ENCODE measurements at regions not wholly inside any gene's neighbourhood (a gene's known extent, or its start where the extent isn't known, plus 50 kb on each side); places are given as distances from the start of the nearest gene placed in this dataset.

DNA sequence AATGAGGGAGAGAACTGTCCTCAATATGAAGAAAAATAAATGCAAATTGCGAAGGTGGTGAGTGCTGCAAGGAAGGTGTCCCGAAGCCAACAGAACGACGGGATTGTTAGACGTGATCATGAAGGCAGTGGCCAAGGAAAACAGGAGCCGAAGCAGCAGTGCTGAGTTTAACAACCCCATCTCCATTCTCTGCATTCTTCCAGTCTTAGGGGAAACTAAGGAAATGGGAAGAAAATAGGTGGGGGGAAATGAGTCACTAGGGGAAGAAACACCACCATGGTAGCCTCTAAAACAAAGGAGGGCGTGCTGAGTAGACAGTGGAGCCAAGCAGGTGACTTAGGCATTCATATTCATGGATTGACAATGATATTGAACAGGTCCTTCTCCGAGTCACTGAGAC, 192.2 kb upstream of the AKR1E2 start (continued):
- TF ChIP-seq, protein P1, sequence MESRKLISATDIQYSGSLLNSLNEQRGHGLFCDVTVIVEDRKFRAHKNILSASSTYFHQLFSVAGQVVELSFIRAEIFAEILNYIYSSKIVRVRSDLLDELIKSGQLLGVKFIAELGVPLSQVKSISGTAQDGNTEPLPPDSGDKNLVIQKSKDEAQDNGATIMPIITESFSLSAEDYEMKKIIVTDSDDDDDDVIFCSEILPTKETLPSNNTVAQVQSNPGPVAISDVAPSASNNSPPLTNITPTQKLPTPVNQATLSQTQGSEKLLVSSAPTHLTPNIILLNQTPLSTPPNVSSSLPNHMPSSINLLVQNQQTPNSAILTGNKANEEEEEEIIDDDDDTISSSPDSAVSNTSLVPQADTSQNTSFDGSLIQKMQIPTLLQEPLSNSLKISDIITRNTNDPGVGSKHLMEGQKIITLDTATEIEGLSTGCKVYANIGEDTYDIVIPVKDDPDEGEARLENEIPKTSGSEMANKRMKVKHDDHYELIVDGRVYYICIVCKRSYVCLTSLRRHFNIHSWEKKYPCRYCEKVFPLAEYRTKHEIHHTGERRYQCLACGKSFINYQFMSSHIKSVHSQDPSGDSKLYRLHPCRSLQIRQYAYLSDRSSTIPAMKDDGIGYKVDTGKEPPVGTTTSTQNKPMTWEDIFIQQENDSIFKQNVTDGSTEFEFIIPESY (IDR thresholded peaks at IDR 0.05) = no peak
- TF ChIP-seq GABPA (IDR thresholded peaks at IDR 0.05 in 1 of 2, conservative IDR thresholded peaks at IDR 0.05 in 1 of 2) (no peak), FOXA2 (IDR thresholded peaks at IDR 0.05) (no peak), NR2F2 (IDR thresholded peaks at IDR 0.05) (no peak), HNF4G (IDR thresholded peaks at IDR 0.05) (no peak), JUND (IDR thresholded peaks at IDR 0.05) (no peak)
- TF ChIP-seq, protein P2, sequence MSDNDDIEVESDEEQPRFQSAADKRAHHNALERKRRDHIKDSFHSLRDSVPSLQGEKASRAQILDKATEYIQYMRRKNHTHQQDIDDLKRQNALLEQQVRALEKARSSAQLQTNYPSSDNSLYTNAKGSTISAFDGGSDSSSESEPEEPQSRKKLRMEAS (IDR thresholded peaks at IDR 0.05) = no peak

DNA sequence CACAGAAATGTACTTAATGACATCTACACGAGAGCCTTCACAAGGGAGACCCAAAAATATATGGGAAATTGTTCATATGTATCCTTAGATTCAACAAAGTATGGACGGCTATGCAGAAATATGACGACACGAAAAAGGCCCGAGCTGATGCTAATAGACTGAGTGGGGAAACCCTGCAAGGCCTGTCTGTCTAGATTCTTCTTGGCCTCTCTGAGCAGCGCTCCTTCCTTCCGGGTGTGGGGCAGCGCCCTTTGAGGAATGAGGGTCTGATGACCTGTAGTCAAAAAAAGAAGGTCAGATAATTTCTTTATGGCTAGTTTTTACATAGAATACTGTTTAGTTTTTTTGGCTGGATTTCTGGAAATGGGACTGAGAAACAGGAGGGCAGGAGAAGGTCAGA, 192.8 kb upstream of the AKR1E2 start:
- Histone ChIP-seq H3K36me3 (ENCODE audit: control insufficient read depth in 4 of 4, insufficient read depth in 3 of 4, low read depth in 1 of 4, low read length in 3 of 4) (no peaks in the 10 kb centered on the region), H3K4me3 (ENCODE audit: low read depth in 1 of 3, low read length in 3 of 3) (no peak overlapping the region), H3K9me3 (ENCODE audit: control insufficient read depth in 4 of 4, low read length in 3 of 4) (peaks cover 0 to 2% (median 0%) of the 10 kb centered on the region in 4 donors), H3K9ac (ENCODE audit: low read depth in 1 of 2, low read length in 2 of 2) (no peak overlapping the region), H3K27ac (ENCODE audit: low read depth in 1 of 2, low read length in 2 of 2) (no peak overlapping the region), H3K4me1 (ENCODE audit: control insufficient read depth in 4 of 4, insufficient read depth in 4 of 4, low read length in 3 of 4) (no peaks in the 10 kb centered on the region), H3K27me3 (ENCODE audit: control insufficient read depth in 4 of 4, insufficient read depth in 4 of 4, low read length in 3 of 4) (peaks cover 0 to 4% (median 0%) of the 10 kb centered on the region in 4 donors)
- no peak for DNase-seq (ENCODE audit: low spot score)
- 83% methylated on average over 8 of the region's 8 CpGs for WGBS
- TF ChIP-seq, protein P1 (IDR thresholded peaks at IDR 0.05) = no peak
- TF ChIP-seq FOXA1 (IDR thresholded peaks at IDR 0.05) = no peak
- no peak for TF ChIP-seq GABPA (IDR thresholded peaks at IDR 0.05 in 1 of 2, conservative IDR thresholded peaks at IDR 0.05 in 1 of 2)
- no peak for TF ChIP-seq EGR1 (IDR thresholded peaks at IDR 0.05; ENCODE audit: low read depth in 2 of 2)
- TF ChIP-seq SP1 (IDR thresholded peaks at IDR 0.05) = no peak
- no peak for TF ChIP-seq NR2F2 (IDR thresholded peaks at IDR 0.05)
- TF ChIP-seq TAF1 (conservative IDR thresholded peaks at IDR 0.05) = no peak
- no peak for TF ChIP-seq YY1 (IDR thresholded peaks at IDR 0.05)
- no peak for TF ChIP-seq RAD21 (IDR thresholded peaks at IDR 0.05)
- TF ChIP-seq, protein P2 (IDR thresholded peaks at IDR 0.05) = no peak
- TF ChIP-seq, protein P3, sequence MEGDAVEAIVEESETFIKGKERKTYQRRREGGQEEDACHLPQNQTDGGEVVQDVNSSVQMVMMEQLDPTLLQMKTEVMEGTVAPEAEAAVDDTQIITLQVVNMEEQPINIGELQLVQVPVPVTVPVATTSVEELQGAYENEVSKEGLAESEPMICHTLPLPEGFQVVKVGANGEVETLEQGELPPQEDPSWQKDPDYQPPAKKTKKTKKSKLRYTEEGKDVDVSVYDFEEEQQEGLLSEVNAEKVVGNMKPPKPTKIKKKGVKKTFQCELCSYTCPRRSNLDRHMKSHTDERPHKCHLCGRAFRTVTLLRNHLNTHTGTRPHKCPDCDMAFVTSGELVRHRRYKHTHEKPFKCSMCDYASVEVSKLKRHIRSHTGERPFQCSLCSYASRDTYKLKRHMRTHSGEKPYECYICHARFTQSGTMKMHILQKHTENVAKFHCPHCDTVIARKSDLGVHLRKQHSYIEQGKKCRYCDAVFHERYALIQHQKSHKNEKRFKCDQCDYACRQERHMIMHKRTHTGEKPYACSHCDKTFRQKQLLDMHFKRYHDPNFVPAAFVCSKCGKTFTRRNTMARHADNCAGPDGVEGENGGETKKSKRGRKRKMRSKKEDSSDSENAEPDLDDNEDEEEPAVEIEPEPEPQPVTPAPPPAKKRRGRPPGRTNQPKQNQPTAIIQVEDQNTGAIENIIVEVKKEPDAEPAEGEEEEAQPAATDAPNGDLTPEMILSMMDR (IDR thresholded peaks at IDR 0.05; ENCODE audit: low read depth, low read length, missing input control) = no peak
- TF ChIP-seq, protein P4, sequence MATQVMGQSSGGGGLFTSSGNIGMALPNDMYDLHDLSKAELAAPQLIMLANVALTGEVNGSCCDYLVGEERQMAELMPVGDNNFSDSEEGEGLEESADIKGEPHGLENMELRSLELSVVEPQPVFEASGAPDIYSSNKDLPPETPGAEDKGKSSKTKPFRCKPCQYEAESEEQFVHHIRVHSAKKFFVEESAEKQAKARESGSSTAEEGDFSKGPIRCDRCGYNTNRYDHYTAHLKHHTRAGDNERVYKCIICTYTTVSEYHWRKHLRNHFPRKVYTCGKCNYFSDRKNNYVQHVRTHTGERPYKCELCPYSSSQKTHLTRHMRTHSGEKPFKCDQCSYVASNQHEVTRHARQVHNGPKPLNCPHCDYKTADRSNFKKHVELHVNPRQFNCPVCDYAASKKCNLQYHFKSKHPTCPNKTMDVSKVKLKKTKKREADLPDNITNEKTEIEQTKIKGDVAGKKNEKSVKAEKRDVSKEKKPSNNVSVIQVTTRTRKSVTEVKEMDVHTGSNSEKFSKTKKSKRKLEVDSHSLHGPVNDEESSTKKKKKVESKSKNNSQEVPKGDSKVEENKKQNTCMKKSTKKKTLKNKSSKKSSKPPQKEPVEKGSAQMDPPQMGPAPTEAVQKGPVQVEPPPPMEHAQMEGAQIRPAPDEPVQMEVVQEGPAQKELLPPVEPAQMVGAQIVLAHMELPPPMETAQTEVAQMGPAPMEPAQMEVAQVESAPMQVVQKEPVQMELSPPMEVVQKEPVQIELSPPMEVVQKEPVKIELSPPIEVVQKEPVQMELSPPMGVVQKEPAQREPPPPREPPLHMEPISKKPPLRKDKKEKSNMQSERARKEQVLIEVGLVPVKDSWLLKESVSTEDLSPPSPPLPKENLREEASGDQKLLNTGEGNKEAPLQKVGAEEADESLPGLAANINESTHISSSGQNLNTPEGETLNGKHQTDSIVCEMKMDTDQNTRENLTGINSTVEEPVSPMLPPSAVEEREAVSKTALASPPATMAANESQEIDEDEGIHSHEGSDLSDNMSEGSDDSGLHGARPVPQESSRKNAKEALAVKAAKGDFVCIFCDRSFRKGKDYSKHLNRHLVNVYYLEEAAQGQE (IDR thresholded peaks at IDR 0.05) = no peak
- TF ChIP-seq HNF4A (conservative IDR thresholded peaks at IDR 0.05) = no peak
- no peak for TF ChIP-seq JUND (IDR thresholded peaks at IDR 0.05)

All from liver (tissue), 8 donors.